GM04503 (cell line): ENCODE measurements at regions not wholly inside any gene's neighbourhood (a gene's known extent, or its start where the extent isn't known, plus 50 kb on each side); places are given as distances from the start of the nearest gene placed in this dataset.
"Not testable (repeated sequence)": the region's sequence is repeated elsewhere in the genome, so short reads cannot be mapped to it uniquely, and the experiment has no call there.

Experiments
- DNase-seq: peaks from one replicate; pipeline ENCODE4 v3.0.0-alpha.2; 2012; ENCODE audit warnings: low read depth

GRCh38 chr12:61044766-61045165 lies 1215.4 kb upstream of the USP15 start:
- DNase-seq, result no peak

DNA sequence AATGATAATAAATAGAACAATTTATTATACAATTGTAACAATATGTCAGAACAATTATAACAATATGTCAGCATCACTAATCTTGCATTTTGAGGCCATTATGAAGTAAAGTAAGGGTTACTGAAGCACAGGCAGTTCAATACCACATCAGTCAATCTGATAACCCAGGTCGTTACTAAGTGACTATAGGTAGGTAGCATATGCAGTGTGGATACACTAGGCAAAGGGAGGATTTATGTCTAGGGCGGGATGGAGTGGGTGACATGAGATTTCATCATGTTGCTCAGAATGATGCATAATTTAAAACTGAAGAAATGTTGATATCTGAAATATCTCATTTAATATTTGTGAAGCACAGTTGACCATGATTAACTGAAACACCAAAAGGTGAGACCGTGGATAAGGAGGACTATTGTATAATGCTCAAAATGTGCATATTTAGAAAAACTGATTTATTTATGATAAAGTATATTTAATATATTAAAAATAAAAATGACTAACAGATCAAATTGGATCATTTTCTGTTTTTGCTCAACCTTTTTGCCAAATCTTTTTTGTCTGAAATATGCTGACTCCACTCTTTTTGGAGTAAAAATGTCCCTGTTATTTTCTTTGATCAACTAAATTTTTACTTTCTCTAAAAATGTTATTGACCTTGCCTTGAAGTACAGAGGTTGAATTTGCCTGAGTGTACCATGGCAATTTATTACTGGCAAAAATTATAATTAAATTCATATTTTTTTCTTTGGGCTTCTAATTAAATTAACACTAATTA lies 1189.4 kb upstream of the USP15 start:
- DNase-seq, result no peak

GRCh38 chr12:61072717-61073116 lies 1187.5 kb upstream of the USP15 start:
- DNase-seq, result no peak

DNA sequence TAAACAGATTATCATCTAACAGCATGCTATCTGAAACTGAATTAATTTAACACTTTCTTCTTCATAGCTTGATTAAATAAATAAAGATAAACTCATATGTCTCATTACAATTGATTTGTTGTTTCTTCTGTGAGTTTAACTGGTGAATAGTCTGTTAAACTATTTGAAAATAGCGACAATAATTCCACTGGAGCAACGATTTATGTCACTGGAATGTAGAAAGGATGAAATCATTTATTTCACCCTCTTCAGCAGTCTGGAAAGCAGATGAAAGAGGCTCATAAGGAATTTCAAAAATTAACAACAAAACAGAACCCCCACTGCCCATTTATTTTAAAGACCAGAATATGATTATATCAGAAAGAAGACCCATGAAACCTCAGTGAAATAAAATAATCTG lies 1165.1 kb upstream of the USP15 start:
- no peak for DNase-seq

DNA sequence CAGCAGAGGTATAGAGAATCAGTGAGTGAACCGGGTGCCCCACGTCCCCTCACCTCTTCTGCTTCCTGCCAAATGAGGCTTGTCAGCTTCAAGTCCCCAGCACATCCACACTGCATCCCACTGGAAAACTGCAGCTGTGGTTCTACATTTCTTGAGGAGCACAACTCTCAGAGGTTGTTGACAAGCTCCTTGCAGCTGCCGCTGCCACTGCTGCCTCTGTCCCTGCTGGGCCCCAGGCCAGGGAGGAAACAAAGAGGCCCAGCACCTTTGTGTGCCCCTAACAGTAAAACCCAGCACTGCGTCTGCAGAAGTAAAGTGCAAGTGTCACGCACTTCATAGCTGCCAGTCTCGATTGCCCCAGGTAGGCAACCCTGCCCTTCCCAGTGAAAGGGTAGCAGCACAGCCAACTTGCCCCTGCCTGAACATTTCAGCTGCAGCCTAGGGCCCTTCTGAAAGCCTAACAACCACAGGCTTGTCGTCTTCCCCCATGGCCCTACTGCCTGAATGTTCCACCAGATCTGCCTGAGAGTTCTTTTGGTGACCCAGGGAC lies 1162.1 kb upstream of the USP15 start:
- DNase-seq, result no peak

DNA sequence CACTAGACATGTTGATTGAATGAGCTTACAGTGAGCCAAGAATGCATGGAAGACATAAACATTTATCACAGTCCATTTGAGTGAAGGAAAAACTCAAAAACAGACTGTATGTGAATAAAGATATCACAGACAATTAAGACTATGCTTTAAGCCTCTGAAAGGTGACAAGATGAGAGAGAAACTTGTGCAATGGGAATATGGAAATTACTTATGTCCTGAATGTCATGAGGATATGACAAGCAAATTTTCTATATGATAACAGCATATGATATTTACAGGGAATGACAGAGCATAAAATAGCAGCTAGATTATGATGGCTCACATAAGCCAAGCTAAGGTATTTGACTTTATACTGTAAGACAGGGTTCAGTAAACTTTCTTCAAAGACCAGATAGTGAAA lies 1153.1 kb upstream of the USP15 start:
- DNase-seq, result no peak

DNA sequence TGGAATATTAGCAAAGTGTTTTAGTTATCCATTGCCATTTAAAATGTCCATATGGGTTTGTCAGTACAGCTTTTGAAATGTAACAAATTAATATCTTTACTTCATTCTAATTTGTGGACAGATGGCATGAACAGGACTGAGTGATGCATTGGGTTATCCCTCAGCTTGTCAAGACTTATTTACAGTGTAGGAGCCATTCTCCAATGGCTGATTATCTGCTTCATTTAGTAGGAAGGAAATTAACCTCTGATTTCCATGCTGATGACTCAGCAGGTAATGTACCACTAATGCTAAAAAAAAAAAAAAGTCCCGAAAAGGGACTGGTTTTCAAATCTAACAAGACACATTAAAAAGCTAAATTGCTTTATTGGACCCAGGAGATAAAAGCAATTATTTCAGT lies 1149.0 kb upstream of the USP15 start:
- DNase-seq, result no peak

DNA sequence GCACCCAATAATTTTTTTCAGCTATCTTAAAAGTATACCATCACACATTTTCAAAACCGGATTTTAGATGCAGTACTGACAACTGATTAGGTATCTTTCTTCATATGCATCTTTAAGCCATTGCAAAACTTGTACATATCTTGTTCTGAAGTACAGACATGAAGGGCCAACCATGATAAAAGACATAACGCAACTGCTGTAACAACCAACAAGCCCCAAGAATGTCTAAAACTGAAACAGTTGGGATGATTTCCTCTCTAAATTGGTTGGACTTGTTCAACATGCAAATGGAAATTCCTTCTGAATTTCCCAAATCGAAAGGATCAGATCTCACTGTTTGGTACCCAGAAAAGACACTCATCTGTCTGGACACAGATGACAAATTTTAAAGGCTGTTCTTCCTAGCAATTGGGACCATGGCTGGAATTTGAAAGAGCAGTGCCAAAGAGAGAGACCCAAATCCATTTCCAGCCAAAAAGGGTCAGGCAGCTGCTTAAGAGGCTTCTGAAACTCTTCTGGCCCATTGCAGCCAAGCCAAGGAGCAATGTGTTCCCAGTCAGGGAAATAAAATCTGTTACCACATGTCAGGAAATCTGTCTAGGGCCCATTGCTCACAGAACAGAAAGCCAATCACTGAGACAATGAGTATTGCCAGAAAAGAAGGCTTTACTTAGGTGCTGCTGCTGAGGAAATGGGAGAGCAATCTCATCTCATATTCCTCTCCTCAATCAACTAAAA lies 1122.4 kb upstream of the USP15 start:
- DNase-seq, result no peak

- DNase-seq, result no peak
Observed at GRCh38 chr12:61138415-61138759, 1121.8 kb upstream of the USP15 start.

DNA sequence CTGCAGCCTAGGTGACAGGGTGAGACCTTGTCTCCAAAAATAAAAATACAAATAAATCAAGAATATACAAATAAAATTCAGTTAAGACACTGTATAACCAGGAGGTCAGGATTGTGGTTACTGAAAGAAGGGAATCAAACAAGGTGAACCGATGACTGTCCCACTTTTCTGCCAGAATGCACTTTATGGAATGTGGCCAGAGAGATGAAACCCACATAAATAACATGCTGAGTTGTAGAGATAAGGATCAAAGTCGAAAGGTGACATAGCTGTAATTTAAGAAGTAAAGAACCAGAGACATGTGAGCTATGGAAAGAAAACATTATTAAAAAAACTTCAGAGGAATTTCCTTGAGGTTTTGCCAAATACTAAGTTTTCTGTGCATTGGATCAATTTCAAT lies 1098.2 kb upstream of the USP15 start:
- DNase-seq, result no peak

DNA sequence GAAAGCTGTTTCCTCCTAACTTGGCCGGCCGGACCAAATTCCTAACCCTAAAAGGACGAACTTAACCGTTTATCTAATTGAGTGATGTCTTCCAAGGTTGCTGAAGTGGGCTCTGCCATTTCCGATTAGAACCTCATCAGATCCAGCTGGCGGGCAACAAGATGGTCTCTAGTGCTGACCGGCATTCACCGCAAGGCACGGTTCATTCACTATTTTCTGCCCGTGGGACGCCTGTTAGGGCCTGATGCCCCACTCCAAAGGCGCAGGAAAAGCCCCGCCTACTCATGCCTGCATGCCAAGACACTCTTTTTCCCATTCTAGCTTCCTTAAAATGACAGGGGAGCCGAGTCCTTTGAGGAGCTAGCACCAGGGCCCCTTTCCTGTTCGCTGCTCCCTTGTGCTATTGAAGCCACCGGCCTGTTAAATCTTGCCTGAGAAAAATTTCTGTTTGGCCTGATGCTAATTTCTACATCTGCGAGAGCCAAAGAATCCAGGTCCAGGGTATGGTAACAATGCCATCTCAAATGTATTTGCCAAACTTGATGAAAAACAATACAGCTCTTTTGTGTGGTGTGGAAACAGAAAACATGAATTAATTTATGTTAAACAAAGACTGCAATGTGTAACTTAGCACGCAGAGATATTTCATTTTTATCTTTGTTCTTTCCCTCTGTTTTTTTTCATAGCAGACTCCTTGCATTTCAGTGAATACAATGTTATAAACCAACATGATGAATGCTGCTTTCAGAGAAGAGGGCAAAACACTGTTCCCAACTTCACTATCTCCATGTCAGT lies 1071.2 kb upstream of the USP15 start:
- no peak for DNase-seq

GRCh38 chr12:61213646-61214045 lies 1046.6 kb upstream of the USP15 start:
- no peak for DNase-seq

- no peak for DNase-seq
Observed at GRCh38 chr12:61220337-61220736, 1039.9 kb upstream of the USP15 start.

GRCh38 chr12:61232040-61232439 lies 1028.2 kb upstream of the USP15 start:
- no peak for DNase-seq

- no peak for DNase-seq
Observed at GRCh38 chr12:61250303-61250702, 1009.9 kb upstream of the USP15 start.

- DNase-seq, result no peak
Observed at GRCh38 chr12:61251076-61251475, 1009.1 kb upstream of the USP15 start.

- DNase-seq, result no peak
Observed at GRCh38 chr12:61254225-61254624, 1006.0 kb upstream of the USP15 start.

GRCh38 chr12:61264294-61264693 lies 995.9 kb upstream of the USP15 start:
- not testable (repeated sequence) for DNase-seq

GRCh38 chr12:61267474-61267873 lies 992.7 kb upstream of the USP15 start:
- no peak for DNase-seq

DNA sequence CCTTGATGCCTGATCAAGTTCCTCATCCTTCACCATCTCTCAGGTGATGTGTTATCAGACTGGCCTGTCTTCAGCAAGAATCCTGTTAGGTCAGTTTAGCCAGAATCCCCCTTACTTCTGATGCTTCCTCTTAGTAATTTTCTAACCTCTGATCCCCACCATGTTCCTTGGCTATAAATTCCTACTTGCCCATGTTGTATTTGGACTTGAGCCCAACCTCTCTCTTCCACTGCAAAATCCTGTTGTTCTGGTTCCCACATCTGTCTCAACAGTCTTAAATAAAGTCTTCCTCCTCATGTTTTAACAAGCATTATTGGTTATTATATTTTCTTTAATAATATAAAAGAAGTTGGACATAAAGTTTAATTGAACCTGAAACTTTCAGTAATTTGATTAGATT lies 987.8 kb upstream of the USP15 start:
- no peak for DNase-seq

- DNase-seq, result no peak
Observed at GRCh38 chr12:61282790-61283575, 977.2 kb upstream of the USP15 start.

DNA sequence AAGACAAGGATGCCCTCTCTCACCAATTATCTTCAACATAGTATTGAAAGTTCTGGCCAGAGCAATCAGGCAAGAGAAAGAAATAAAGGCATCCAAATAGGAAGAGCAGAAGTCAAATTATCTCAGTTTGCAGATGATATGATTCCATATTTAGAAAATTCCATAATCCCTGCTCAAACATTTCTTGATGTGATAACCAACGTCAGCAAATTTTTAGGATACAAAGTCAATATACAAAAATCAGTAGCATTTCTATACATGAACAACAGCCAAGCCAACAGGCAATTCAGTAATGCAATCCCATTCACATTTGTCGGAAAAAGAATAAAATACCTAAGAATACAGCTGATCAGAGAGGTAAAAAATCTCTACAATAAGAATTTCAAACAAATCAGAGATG lies 969.7 kb upstream of the USP15 start:
- DNase-seq, result no peak
